WI38 (cell line): ENCODE measurements at regions not wholly inside any gene's neighbourhood (a gene's known extent, or its start where the extent isn't known, plus 50 kb on each side); places are given as distances from the start of the nearest gene placed in this dataset.

Source experiments
- H3K4me3 ChIP-seq: 2 replicates; pipeline ENCODE4 v1.5.1; 2011; ENCODE audit warnings: low read depth, mild to moderate bottlenecking, control low read depth, low read length
- CTCF ChIP-seq: IDR thresholded peaks from 2 replicates; pipeline ENCODE4 v1.5.1; 2012; ENCODE audit warnings: low read depth, mild to moderate bottlenecking, control low read depth, low read length

- TF ChIP-seq CTCF = no peak
- no peak overlapping the region for H3K4me3 ChIP-seq
Observed at GRCh38 chr1:229028987-229029878, 241.7 kb upstream of the RAB4A start.

- TF ChIP-seq CTCF = no peak
Observed at GRCh38 chr1:229029879-229030235, 241.1 kb upstream of the RAB4A start.

GRCh38 chr1:229030630-229031029 lies 240.3 kb upstream of the RAB4A start:
- no peak for TF ChIP-seq CTCF
- H3K4me3 ChIP-seq = no peak overlapping the region

More at GRCh38 chr1:229029879-229030235, 241.1 kb upstream of the RAB4A start:
- no peak overlapping the region for H3K4me3 ChIP-seq

- TF ChIP-seq CTCF = no peak
- H3K4me3 ChIP-seq = no peak overlapping the region
Observed at GRCh38 chr1:229031061-229031460, 239.8 kb upstream of the RAB4A start.

GRCh38 chr1:229031481-229032341 lies 239.2 kb upstream of the RAB4A start:
- no peak for TF ChIP-seq CTCF
- no peak overlapping the region for H3K4me3 ChIP-seq

- no peak overlapping the region for H3K4me3 ChIP-seq
- no peak for TF ChIP-seq CTCF
Observed at GRCh38 chr1:229032375-229032774, 238.5 kb upstream of the RAB4A start.

- no peak for TF ChIP-seq CTCF
- no peak overlapping the region for H3K4me3 ChIP-seq
Observed at GRCh38 chr1:229033480-229033879, 237.4 kb upstream of the RAB4A start.
